Gastrocnemius medialis (tissue), 4 donors: ENCODE measurements at regions not wholly inside any gene's neighbourhood (a gene's known extent, or its start where the extent isn't known, plus 50 kb on each side); places are given as distances from the start of the nearest gene placed in this dataset.

ENCODE experiments used
- ATAC-seq, 2 donors: fragments of 150-250 bp; one replicate each; pipeline ENCODE4 v1.9.1; 2016
- DNase-seq, 2 donors: peaks; one replicate each; pipeline ENCODE4 v3.0.0-alpha.2; 2019
- H3K27ac ChIP-seq, 4 donors: fragments of 200-600 bp; sonication (generic); 1 replicate in 1 of 4; 2 replicates in 3 of 4; pipeline ENCODE4 v1.5.1; 2016 to 2018; ENCODE audit warnings: mild to moderate bottlenecking in 2 of 4, moderate library complexity in 1 of 4
- H3K27me3 ChIP-seq, 3 donors: fragments of 200-600 bp; sonication (generic) in 2 of 3; 1 replicate in 1 of 3; 2 replicates in 2 of 3; pipeline versions ENCODE4 v1.5.1 to v1.6.0; 2016 to 2019; ENCODE audit warnings: mild to moderate bottlenecking in 1 of 3, moderate library complexity in 1 of 3
- H3K36me3 ChIP-seq, 2 donors: fragments of 200-600 bp; sonication (generic) in 1 of 2; one replicate each; pipeline ENCODE4 v1.5.1; 2017 to 2018
- H3K4me1 ChIP-seq, 2 donors: fragments of 200-600 bp; sonication (generic) in 1 of 2; one replicate each; pipeline ENCODE4 v1.5.1; 2016 to 2017; ENCODE audit warnings: mild to moderate bottlenecking in 2 of 2
- H3K4me3 ChIP-seq, 4 donors: fragments of 200-600 bp; sonication (generic) in 3 of 4; 1 replicate in 1 of 4; 2 replicates in 3 of 4; pipeline ENCODE4 v1.5.1; 2016 to 2019; ENCODE audit warnings: mild to moderate bottlenecking in 2 of 4
- H3K9me3 ChIP-seq, 3 donors: fragments of 200-600 bp; sonication (generic) in 2 of 3; 1 replicate in 1 of 3; 2 replicates in 2 of 3; pipeline ENCODE4 v1.5.1; 2016 to 2019
- CTCF ChIP-seq, 5 experiments: fragments of 450-650 bp in 3 of 5; fragments of 200-600 bp in 2 of 5; sonication (generic) in 2 of 5; IDR thresholded peaks in 4 of 5; conservative IDR thresholded peaks in 1 of 5; 1 replicate in 4 of 5; 2 replicates in 1 of 5; pipeline ENCODE4 v1.5.1; 2016 to 2019; ENCODE audit warnings: antibody characterized with exemption in 5 of 5, mild to moderate bottlenecking in 3 of 5, moderate library complexity in 3 of 5
- POLR2A ChIP-seq, 2 donors: fragments of 450-650 bp; IDR thresholded peaks; one replicate each; pipeline ENCODE4 v1.6.1; 2017; ENCODE audit warnings: antibody characterized with exemption in 2 of 2, mild to moderate bottlenecking in 2 of 2, moderate library complexity in 2 of 2
- in situ Hi-C, 4 donors: fragments of 200-750 bp; cut with MboI; loops; one replicate each; pipeline versions ENCODE4 v1.15.0 to v1.8.0; 2017; ENCODE audit warnings: low sequenced_read_pairs in 4 of 4
- intact Hi-C: fragments of 100-400 bp; cut with DNase I; formaldehyde crosslinking; loops from one replicate; pipeline ENCODE4 v1.15.1; 2023; ENCODE audit warnings: low total_unique reads

GRCh38 chr6:156562019-156562418 is 215.2 kb upstream of the ARID1B start:
- peaks cover 3 to 12% of the 10 kb centered on the region in 2 donors for H3K4me1 ChIP-seq
- H3K36me3 ChIP-seq = no peaks in the 10 kb centered on the region
- no peaks in the 10 kb centered on the region for H3K27me3 ChIP-seq
- ATAC-seq (no peak), DNase-seq (no peak)
- no peaks in the 10 kb centered on the region for H3K9me3 ChIP-seq
- H3K27ac ChIP-seq = no peak overlapping the region
- TF ChIP-seq CTCF (IDR thresholded peaks at IDR 0.05 in 4 of 5, conservative IDR thresholded peaks at IDR 0.05 in 1 of 5) (no peak), POLR2A (IDR thresholded peaks at IDR 0.05) (no peak)
- intact Hi-C loops = loop anchor here (5.0 to 10.0 kb wide), 4 partner anchors 125 to 1235 kb away; no protein-coding TSS in a partner anchor
- no peak overlapping the region for H3K4me3 ChIP-seq
- in situ Hi-C loops = loop anchor here (10.0 to 25.0 kb wide), 7 partner anchors 123 to 700 kb away; no protein-coding TSS in a partner anchor

GRCh38 chr6:156560476-156560875 is 216.7 kb upstream of the ARID1B start:
- intact Hi-C loops = loop anchor here (5.0 to 10.0 kb wide), 4 partner anchors 127 to 1233 kb away; no protein-coding TSS in a partner anchor
- no peak for TF ChIP-seq POLR2A (IDR thresholded peaks at IDR 0.05)
- no peak for TF ChIP-seq CTCF (IDR thresholded peaks at IDR 0.05 in 4 of 5, conservative IDR thresholded peaks at IDR 0.05 in 1 of 5)
- no peaks in the 10 kb centered on the region for H3K36me3 ChIP-seq
- no peak overlapping the region for H3K4me3 ChIP-seq
- in situ Hi-C loops = loop anchor here (10.0 to 25.0 kb wide), 7 partner anchors 124 to 702 kb away; no protein-coding TSS in a partner anchor
- DNase-seq (no peak), ATAC-seq (no peak)
- H3K9me3 ChIP-seq = no peaks in the 10 kb centered on the region
- peaks cover 3 to 12% of the 10 kb centered on the region in 2 donors for H3K4me1 ChIP-seq
- no peak overlapping the region for H3K27ac ChIP-seq
- H3K27me3 ChIP-seq = no peaks in the 10 kb centered on the region

- TF ChIP-seq CTCF (IDR thresholded peaks at IDR 0.05 in 4 of 5, conservative IDR thresholded peaks at IDR 0.05 in 1 of 5) (no peak), POLR2A (IDR thresholded peaks at IDR 0.05) (no peak)
- in situ Hi-C loops = loop anchor here (25.0 kb wide), 4 partner anchors 203 to 703 kb away; no protein-coding TSS in a partner anchor
- Histone ChIP-seq H3K27ac (no peak overlapping the region), H3K36me3 (no peaks in the 10 kb centered on the region), H3K4me3 (no peak overlapping the region), H3K27me3 (no peaks in the 10 kb centered on the region), H3K4me1 (peaks cover 2 to 6% of the 10 kb centered on the region in 2 donors), H3K9me3 (no peaks in the 10 kb centered on the region)
- DNase-seq (no peak), ATAC-seq (no peak)
- intact Hi-C loops = no loop called here
Observed at GRCh38 chr6:156559162-156559690, 218.0 kb upstream of the ARID1B start.

- in situ Hi-C loops = loop anchor here (25.0 kb wide), 4 partner anchors 204 to 704 kb away; no protein-coding TSS in a partner anchor
- H3K9me3 ChIP-seq = no peaks in the 10 kb centered on the region
- ATAC-seq (no peak), DNase-seq (no peak)
- intact Hi-C loops = no loop called here
- TF ChIP-seq POLR2A (IDR thresholded peaks at IDR 0.05) (no peak), CTCF (IDR thresholded peaks at IDR 0.05 in 4 of 5, conservative IDR thresholded peaks at IDR 0.05 in 1 of 5) (no peak)
- H3K4me3 ChIP-seq = no peak overlapping the region
- no peaks in the 10 kb centered on the region for H3K36me3 ChIP-seq
- peaks cover 0 to 3% of the 10 kb centered on the region in 2 donors for H3K4me1 ChIP-seq
- no peaks in the 10 kb centered on the region for H3K27me3 ChIP-seq
- no peak overlapping the region for H3K27ac ChIP-seq
Observed at GRCh38 chr6:156557911-156558259, 219.3 kb upstream of the ARID1B start.
